Ammon's horn (tissue), 1 donor: ENCODE measurements at regions not wholly inside any gene's neighbourhood (a gene's known extent, or its start where the extent isn't known, plus 50 kb on each side); places are given as distances from the start of the nearest gene placed in this dataset.
"Not testable (repeated sequence)": the region's sequence is repeated elsewhere in the genome, so short reads cannot be mapped to it uniquely, and the experiment has no call there.

ENCODE experiments used
- DNase-seq: peaks from one replicate; pipeline ENCODE4 v3.0.0-alpha.2; 2016; ENCODE audit warnings: low spot score

DNA sequence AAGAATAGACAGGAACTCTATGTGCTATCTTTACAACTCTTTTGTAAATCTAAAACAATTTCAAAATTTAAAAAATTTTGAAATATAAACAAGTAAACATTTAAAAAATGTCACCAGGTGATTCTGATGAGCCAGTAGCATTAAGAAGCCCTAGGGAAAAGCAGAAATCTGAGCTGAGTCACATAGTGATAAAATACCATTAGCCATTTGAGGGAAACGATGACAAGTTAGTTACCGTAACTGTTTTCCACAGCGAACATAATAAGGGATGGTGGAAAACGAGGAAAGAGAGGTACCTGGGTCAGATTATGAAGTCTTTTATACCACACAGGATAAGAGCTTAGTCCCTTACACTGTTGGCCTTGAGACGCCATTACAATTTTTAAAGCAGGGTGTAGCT lies 55.5 kb downstream of the PRR15 start:
- no peak for DNase-seq

DNA sequence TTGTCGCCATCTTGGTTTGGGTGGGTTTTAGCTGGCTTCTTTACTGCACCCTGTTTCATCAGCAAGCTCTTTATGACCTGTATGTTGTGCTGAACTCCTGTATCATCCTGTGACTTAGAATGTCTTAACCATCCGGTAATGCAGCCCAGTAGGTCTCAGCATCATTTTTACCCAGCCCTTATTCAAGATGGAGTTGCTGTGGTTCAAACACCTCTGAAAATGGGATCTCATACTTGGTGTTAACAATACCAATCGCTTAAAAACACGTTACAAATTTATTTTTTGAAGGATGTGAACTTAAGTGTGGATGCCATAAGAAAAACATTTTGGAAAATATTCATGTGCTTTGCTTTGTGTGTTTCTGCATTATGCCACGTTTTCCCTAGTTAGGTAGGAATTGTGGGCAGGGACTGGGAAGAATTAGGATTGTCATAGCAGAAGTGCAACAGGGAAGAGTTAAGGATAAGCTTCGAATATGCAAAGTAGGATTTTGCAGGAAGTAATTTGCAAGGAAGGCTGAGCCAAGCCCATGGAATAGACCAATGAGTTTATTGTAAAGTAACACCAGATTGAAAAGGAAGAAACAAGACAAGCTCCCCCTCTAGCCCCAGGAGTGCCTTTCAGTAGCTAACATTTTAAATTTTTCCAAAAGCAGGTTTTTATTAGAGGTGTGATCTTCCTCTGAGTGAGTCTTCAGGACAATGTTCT lies 56.4 kb downstream of the PRR15 start:
- DNase-seq = no peak

DNA sequence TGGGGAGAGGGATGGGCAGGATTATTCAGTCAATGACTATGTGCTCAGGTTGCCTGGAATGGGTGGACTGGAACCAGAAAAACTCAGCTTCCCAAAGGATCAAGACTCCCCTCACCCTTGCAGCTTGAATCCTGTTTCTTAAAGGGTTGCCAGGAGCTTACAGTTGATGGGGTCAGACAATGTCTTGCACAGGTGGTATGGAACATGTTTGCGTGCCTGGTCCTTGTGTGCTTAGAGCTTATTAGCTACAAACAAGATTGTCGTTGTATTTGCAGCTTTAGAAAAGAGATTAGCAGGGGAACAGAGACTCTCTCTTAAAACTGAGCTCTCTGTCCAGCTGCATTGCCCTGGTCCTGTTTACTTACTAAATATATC lies 56.9 kb downstream of the PRR15 start:
- no peak for DNase-seq

DNA sequence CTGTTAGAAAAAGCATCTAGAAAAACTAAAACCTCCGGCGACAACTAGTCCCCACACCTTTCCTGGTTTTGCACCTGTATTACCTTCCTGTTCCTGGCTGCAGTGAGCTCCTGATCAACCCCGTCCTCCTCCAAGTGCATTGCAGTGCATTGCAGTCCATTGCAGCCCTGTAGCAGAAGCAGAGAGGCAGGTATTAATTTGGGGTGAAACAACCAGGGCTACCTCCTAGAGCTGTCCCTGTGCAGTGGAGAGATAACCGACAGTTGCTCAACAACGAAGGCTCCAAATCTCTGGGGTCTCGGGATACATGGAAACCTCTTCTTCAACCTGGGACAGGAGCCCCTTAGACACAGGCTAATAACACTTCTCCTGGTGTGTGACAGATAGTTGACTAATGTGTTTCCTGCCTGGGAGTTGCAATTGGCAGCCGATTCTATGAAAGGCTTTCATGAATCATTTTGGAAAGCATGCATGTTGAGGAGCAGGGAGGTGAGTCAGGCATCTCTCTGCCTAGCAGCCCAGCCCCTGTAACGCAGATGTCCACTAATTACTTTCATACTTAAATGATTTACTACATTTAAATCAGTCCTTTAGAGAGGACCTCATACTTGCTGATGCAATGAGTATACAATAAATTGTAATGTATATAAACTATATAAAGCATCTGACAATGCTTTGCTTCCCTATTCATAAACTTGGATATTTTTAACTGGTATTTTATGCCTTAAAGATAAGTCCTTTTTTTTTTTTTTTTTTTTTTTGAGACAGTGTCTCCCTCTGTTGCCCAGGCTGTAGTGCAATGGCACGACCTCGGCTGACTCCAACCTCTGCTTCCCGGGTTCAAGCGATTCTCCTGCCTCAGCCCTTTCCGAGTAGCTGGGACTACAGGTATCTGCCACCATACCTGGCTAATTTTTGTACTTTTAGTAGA lies 59.0 kb downstream of the PRR15 start:
- DNase-seq = peak; percentile 63

DNA sequence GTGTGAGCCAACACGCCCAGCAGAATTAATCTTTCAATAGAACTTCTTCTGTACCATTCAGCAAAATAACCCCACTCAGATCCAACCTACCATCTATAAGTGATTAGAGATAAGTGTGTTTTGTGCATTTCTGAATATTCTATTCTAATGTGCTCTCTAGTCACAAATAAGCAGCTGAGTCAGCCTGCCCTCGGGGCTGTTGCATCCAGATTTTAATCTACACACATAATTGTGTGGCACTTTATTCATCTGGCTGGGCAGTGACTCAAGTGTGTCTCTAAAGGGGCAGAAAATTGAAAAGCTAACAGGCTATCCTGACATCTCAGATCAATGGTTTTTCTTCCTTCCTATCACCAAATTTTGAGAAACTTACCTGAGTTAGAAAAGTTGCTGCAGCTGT lies 60.3 kb downstream of the PRR15 start:
- DNase-seq = no peak

DNA sequence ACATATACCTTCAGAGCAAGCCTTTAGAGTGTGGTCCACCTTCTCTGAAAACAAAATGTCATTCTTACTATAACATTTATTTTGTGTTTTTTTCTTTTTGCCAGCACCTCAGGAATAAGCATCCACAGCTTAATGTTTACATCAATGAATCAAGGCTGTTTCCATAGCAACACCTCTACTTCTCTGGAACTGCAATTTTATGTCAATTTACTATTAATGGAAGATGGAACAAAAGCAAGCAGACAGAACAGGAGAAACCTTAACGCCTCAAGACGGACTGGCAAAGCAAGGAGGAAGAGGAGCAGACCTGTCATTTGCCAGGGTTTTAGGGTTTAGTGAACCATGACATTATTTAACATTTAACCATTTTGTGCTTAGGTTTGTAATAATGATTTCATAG lies 63.1 kb downstream of the PRR15 start:
- no peak for DNase-seq

DNA sequence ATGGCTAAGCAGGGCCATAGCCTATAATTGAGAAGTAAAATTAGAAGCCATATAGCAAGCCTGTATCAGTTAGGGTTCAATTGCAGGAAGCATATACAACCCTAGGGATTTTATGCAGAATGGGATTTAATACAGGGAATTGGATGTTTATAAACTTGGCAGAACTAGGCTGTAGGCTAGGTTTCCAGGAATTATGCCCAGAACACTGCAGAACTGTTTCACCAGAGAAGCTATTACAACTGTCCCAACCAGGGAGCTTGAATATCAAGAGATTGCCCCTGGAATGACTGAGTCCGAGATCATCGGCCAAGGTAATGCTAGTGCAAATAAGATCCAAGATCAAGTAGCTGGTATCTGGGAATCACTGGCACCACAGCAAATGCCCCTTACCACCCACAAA lies 64.0 kb downstream of the PRR15 start:
- peak; percentile 40 for DNase-seq

DNA sequence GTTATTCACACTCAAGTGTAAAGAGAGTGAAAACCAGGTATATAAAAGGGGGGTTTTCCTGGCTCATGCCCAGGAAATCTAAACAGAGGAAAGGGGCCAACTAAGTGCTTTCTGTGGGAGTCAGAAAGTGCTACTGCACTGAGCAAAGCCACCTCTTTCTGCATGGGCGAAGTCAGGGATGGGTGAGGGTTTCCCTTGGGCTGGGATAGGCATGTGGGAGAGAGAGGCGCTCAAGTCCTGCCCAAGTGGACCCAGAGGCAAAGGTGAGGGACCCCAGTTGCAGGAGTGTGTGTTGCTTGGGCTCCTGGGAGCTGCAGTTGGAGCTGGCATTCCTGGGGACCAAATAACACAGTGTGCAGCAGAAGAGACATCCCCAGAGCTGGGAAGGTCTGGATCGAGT lies 65.9 kb downstream of the PRR15 start:
- no peak for DNase-seq

DNA sequence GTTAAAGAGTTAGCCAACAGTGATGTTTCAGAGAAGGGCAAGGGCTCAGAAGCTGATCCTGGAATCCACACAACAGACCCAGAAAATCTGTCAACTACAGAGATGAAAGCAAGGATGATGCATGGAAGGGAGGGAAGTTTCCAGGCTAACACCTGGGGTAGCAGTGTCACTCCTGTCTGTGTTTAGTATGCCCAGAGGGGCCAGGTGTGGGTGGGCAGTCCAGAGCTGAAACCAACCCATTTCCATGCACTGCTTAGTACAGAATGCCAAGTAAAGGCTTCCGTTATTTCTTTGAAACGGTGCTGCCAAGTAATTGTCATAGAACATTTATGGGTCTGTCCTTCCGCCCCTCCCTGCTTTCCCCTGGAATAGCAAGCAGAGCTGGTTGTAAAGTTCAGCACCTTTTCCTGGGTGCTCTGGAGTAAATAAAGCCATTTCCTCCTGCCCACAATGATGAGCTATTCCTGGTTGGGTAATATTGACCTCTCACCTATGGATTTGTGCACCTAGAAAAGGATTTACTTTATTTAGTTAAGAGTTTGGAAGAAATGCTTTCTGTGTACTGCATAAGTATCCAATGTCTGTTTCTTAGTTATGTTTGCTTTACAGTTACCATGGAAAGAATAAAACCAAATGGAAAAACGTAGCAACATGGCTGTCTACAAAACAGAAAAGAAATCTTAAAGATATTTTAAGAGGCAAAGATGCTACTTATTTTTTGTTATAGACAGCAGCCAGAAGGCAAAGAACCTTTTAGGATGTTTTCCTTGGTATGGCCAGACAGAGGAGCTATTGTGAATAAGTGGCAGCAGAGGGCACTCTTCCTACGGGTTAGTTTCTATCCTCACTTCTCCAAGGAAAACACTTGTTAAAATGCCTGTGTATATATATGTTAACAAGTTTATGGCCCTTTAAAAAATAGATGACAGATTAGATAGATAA lies 71.7 kb downstream of the PRR15 start:
- peak; percentile 78 for DNase-seq

DNA sequence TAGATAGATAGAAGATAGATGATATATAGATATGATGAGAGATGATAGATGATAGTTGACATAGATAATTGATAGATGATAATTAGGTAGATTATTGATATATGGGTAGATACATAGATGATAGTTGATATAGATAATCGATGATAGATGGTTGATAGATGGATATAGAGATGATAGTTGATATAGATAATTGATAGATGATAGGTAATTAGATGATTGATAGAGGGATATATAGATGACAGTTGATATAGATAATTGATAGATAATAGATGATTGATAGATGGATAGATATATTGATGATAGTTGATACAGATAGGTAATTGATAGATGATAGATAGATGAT lies 72.3 kb downstream of the PRR15 start:
- no peak for DNase-seq

DNA sequence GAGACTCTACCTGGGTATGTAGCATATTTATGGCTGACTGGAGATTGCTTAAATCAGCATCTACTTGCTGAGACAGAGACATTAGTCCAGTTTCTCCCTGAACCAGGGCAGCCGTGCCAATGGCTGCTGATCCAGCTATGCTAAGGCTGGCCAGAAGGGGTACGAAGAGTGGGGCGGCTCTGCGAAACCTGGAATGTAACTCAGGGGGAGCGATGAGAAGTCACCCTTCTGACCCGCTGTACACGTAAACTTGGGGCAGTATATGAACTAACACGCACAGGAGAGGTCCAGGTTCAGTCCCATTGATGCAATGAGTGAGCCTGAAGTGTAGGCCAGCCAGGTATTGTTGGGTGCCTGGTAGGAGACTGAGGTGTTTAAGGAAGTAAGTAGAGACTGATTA lies 73.7 kb downstream of the PRR15 start:
- DNase-seq = no peak

DNA sequence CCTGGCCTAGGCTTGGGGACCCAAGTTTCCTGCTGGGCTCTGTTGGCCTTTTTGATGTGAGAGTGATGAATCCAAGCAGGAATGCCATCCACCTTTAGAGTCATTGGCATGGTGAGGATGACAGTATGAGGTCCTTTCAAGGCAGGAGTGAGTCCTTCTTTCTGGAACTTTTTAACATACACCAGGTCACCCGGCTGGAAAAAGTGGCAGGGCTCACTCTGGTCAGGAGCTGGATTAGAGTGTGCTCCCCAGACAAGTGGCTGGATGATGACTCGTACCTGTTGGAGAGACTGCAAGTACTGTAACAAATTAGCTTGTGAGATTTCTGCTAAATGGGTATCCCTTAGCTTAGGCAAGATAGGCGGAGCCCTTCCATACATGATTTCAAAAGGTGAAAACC lies 75.2 kb downstream of the PRR15 start:
- DNase-seq = not testable (repeated sequence)

DNA sequence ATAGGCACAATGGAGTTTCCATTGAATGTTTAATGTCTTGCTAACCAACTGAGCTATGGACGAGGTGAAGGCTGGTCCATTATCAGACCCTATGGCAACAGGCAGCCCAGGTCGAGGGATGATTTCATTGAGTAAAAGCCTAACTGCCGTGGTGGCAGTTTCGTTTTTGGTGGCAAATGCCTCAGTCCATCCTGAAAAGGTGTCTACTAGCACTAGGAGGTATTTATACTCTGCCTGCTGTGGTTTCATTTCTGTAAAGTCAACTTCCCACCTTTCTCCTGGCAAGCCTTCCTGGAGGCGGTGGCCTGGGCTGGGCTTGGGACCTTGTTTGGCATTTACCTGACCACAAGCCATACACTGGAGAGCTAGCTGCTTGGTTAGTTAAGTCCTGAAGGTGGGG lies 75.8 kb downstream of the PRR15 start:
- no peak for DNase-seq

DNA sequence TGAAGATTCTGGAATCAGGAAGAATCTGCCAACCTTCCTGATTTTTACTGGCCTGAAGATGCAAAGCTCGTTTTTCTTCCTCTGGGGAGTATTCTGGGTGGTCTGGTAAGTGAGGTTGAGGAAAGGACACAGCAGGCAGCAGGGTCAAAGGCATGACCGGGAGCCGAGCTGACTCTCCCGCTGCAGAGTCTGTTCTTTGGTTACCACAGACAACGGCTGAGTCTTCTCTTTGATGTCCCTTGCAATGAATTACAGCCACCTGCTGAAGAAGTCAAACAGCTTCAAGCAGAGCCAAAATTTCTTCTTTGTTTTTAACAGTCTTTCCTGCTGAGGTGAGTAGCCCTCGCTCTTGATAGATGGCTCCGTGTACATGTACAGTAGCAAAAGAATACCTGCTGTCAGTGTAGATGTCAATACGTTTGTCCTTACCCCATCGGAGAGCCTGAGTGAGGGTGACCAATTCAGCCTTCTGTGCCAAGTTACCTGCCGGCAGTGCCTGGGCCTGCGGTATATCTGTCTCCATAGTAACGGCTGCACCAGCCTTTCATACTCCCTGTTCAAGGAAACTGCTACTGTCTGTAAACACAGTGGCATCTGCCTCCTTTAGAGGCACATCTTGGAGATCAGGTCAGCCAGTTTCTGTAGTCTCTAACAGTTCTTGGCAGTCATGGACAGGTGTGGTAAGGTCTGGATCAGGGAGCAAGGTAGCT lies 76.4 kb downstream of the PRR15 start:
- no peak for DNase-seq

DNA sequence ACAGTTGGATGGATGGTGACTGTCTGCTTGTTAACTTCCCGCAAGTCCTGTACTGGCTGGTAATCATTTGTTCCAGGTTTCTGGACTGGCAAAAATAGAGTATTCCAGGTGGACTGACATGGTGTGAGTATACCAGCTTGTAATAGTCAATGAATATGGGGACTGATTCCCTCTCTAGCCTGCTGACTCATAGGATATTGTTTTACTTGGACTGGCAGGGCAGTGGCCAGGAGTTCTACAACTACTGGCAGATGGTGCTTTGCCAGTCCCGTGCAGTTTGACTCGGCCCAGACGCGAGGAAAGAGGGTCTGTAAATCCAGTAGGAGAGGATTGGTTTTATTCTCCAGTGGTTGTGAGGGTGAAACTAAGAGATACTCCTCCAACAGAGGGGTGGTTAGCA lies 78.0 kb downstream of the PRR15 start:
- no peak for DNase-seq

DNA sequence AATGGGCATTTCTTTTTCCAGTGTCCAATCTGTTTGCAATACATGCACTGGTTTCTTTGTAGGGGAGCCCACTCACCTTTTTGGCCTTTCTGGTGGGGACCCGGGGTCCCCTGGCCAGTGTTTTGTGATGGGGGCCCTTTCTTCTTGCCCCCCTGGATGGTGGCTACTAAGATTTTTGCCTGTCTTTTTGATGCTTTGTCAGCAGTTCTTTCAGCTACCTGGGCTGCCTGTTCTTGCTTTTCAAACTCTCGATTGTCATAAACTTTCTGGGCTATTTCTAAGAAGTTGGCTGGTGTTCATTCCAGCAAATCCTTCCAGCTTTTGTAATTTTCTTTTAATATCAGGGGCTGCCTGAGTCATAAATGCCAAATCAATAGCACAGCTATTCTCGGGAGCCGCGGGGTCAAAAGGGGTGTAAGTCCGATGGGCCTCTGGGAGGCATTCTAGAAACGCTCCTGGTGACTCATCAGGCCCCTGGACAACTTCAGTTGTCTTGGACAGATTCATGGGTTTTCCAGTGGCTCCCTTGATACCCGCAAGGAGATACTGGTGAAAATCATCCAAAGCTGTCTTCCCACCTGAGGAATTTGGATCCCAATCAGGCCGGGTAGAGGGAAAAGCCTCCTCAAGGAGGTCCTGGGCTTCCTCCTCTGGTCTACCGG lies 79.0 kb downstream of the PRR15 start:
- no peak for DNase-seq

DNA sequence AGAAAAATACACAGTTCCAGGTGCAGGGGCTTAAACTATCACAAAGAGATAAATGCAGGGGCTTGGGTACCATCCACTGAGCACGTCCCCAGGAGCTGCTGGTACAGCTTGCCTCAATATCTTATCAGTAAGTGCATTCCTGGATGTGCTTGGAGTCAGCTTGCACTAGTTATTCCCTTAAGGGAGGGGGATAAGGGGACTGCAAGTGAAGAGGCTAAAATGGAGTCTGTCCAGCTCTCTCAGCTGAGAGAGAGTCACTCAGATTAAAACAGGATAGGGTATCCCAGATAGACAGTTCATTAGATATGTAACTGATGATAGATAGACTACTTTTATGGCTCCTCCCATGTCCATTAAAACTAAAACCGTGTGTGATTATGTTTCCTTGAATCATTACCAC lies 82.5 kb downstream of the PRR15 start:
- not testable (repeated sequence) for DNase-seq

DNA sequence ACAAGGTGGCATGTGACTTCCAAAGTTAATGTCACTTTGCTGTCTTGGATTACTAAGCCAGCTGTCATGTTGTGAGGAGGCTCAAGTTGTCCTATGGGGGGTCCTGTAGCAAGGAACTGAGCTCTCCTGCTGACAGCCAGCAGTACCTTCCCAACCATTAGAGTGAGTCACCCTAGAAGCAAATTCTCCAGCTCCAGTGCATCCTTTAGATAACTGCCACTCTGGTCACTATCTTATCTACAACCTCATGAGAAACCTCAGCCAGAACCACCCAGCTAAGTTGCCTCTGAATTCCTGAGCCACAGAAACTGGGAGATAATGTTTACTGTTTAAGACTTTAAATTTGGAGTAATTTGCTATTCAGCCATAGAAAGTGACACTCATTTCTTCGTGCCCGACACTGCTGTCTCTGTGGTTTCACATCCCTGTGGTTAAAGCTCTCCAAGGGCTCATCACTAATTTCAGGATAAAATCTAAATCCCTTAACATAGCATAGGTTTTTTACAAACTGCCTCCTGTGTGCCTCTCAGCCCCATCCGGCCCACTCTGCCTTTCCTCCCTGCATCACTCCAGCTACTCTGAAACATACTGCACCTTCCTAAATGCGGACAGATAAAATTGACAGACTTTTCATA lies 83.5 kb downstream of the PRR15 start:
- DNase-seq = no peak

DNA sequence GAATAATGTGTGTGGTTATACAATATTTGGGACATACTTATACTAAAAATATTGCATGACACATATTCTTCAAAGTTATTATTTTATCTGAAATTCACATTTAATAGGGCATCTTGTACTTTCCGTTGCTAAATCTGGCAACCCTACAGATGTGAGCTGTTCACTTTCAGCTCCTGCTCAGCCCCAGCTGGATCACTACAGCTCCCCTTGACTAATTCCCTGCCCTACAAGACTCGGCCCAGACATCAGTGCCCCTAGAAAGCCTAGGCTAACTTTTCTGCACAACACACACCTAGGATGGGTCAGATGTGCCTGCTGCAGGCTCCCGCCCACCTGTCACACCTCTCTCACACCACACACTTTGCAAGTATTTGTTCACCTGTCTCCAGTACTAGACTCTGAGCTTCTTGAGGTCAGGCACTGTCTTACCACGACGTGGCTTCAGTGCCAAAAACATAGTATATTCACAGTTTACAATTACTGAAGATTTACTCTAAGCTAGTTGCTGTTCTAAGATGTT lies 84.1 kb downstream of the PRR15 start:
- DNase-seq = not testable (repeated sequence)

DNA sequence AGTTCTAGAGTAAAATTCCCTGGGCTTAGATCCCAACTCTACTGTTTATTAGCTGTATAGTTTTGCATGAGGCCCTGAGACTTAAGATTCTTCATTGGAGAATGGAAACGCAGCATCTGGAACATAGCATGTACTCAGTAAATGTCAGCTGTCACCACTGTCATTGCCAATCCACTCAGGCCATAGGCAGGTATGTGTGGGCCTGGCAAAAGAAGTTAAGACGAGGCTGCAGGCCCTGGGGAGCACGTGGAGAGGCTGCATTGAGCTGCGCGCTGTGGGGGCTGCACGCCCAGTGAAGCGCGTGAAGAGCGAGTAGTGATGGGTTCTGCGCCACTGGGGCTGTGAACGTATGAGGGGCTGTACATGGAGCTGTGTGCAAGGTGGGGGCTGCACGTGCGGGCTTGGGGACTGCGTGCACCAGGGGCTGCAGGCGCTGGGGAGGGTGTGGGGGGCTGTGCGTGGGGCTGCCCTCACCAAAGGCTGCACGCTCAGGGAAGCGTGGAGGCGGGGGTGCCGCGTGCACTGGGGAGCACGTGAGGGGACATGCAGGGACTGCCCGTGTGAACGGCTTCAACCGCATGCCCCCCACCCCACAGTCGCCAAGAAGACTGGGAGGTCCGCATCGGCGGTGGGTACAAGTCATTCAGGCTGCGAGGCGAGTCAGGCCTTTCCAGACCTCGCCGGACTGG lies 85.5 kb downstream of the PRR15 start:
- no peak for DNase-seq
